Pancreas (tissue), 10 donors: ENCODE measurements at regions not wholly inside any gene's neighbourhood (a gene's known extent, or its start where the extent isn't known, plus 50 kb on each side); places are given as distances from the start of the nearest gene placed in this dataset.

Experiments used
- ATAC-seq, 4 donors: fragments of 200-7000 bp; cut with Tn5 transposase; one replicate each; pipeline versions ENCODE4 v1.8.0 to v1.9.1; 2020; ENCODE audit warnings: mild to moderate bottlenecking in 4 of 4, moderate library complexity in 4 of 4
- DNase-seq, 6 donors: peaks; one replicate each; pipeline ENCODE4 v3.0.0-alpha.2; 2020
- FAIRE-seq: peaks from 2 replicates; lab custom pipeline; 2012; peaks lifted over from hg19 to GRCh38; lab: Jason Lieb, UNC
- H3K27ac ChIP-seq, 4 donors: fragments of 200-600 bp; sonication (generic); 1 replicate in 3 of 4; 2 replicates in 1 of 4; pipeline versions ENCODE4 v1.5.0 to v1.8.0; 2020
- H3K27me3 ChIP-seq, 4 donors: fragments of 200-600 bp; one replicate each; pipeline ENCODE4 v1.8.0; 2021
- H3K36me3 ChIP-seq, 3 donors: fragments of 200-600 bp; sonication (generic) in 1 of 3; one replicate each; pipeline versions ENCODE4 v1.5.0 to v1.8.0; 2020 to 2021
- H3K4me1 ChIP-seq, 3 donors: fragments of 200-600 bp; one replicate each; pipeline ENCODE4 v1.8.0; 2021
- H3K4me3 ChIP-seq, 4 donors: fragments of 200-600 bp; sonication (generic) in 2 of 4; one replicate each; pipeline versions ENCODE4 v1.5.0 to v1.8.0; 2020 to 2021
- H3K9me3 ChIP-seq, 4 donors: fragments of 200-600 bp; one replicate each; pipeline ENCODE4 v1.8.0; 2021
- CTCF ChIP-seq, 4 donors: fragments of 200-600 bp; sonication (generic) in 3 of 4; IDR thresholded peaks; one replicate each; pipeline versions ENCODE4 v1.5.0 to v1.8.0; 2021; ENCODE audit warnings: antibody characterized with exemption in 4 of 4
- WGBS, 2 donors: extraction: QIAGEN DNeasy Blood & Tissue Kit; methylation state at CpG; one replicate each; pipeline ENCODE4 v1.1.7; 2013; 5-methylcytosine and 5-hydroxymethylcytosine counted together
- intact Hi-C, 3 donors: fragments of 100-400 bp; cut with DNase I; formaldehyde crosslinking; loops; one replicate each; pipeline versions ENCODE4 v1.11.1 to v1.14.2; 2022
- donor health status: healthy with polysubstance abuse.
- donor health status: DM: no; HTN: no; CAD: no; lungs with moderate emphysema.
- donor health status: DM: no; HTN: no; CAD: no.
- donor health status: control.
- donor health status: control.
- donor health status: Bipolar disorder and iron deficiency.
- donor health status: DM: yes; HTN: yes; CAD: no.
- donor health status: DM: no; HTN: no; CAD: no.
- donor health status: DM: no; HTN: no; CAD: no.
- donor health status: DM: yes; HTN: yes; CAD: no.

- FAIRE-seq = no peak
- 75 to 85% methylated on average over 4 of the region's 4 CpGs for WGBS, 2 donors
- H3K27me3 ChIP-seq = no peaks in the 10 kb centered on the region
- intact Hi-C loops = no loop called here
- TF ChIP-seq CTCF (IDR thresholded peaks at IDR 0.05) = no peak
- H3K27ac ChIP-seq = no peak overlapping the region
- DNase-seq = no peak
- H3K9me3 ChIP-seq = no peaks in the 10 kb centered on the region
- no peak overlapping the region for H3K4me3 ChIP-seq
- H3K36me3 ChIP-seq = no peaks in the 10 kb centered on the region
- ATAC-seq = peak in 1 of 4 donors; percentile 43
- peaks cover 7 to 15% (median 9%) of the 10 kb centered on the region in 3 donors for H3K4me1 ChIP-seq
These were observed 457.1 kb downstream of the KLF12 start for GRCh38 chr13:73677048-73677601.

- Histone ChIP-seq H3K9me3 (no peaks in the 10 kb centered on the region), H3K36me3 (no peaks in the 10 kb centered on the region), H3K4me1 (peaks cover 7 to 19% (median 12%) of the 10 kb centered on the region in 3 donors), H3K4me3 (no peak overlapping the region), H3K27me3 (no peaks in the 10 kb centered on the region), H3K27ac (no peak overlapping the region)
- TF ChIP-seq CTCF (IDR thresholded peaks at IDR 0.05) = no peak
- DNase-seq (no peak), ATAC-seq (no peak), FAIRE-seq (no peak)
- intact Hi-C loops = no loop called here
- WGBS, 2 donors = 51 to 53% methylated on average over 2 of the region's 2 CpGs
These were observed 457.6 kb downstream of the KLF12 start for GRCh38 chr13:73676550-73677047.

- Histone ChIP-seq H3K27ac (no peak overlapping the region), H3K9me3 (no peaks in the 10 kb centered on the region), H3K36me3 (no peaks in the 10 kb centered on the region), H3K27me3 (no peaks in the 10 kb centered on the region), H3K4me3 (no peak overlapping the region), H3K4me1 (peaks cover 7 to 19% (median 12%) of the 10 kb centered on the region in 3 donors)
- ATAC-seq (no peak), DNase-seq (no peak), FAIRE-seq (no peak)
- no peak for TF ChIP-seq CTCF (IDR thresholded peaks at IDR 0.05)
- 97 to 98% methylated on average over 4 of the region's 4 CpGs for WGBS, 2 donors
- intact Hi-C loops = no loop called here
These were observed 458.4 kb downstream of the KLF12 start for GRCh38 chr13:73675821-73676220.

GRCh38 chr13:73674570-73674969 lies 459.6 kb downstream of the KLF12 start:
- TF ChIP-seq CTCF (IDR thresholded peaks at IDR 0.05) = no peak
- Histone ChIP-seq H3K27ac (no peak overlapping the region), H3K4me1 (peaks cover 7 to 19% (median 12%) of the 10 kb centered on the region in 3 donors), H3K36me3 (no peaks in the 10 kb centered on the region), H3K27me3 (no peaks in the 10 kb centered on the region), H3K9me3 (no peaks in the 10 kb centered on the region), H3K4me3 (no peak overlapping the region)
- DNase-seq (no peak), FAIRE-seq (no peak), ATAC-seq (no peak)
- intact Hi-C loops = no loop called here
- 70 to 72% methylated on average over 2 of the region's 2 CpGs for WGBS, 2 donors

GRCh38 chr13:73673931-73674330 lies 460.3 kb downstream of the KLF12 start:
- TF ChIP-seq CTCF (IDR thresholded peaks at IDR 0.05) = no peak
- H3K36me3 ChIP-seq = no peaks in the 10 kb centered on the region
- intact Hi-C loops = no loop called here
- H3K27ac ChIP-seq = no peak overlapping the region
- H3K9me3 ChIP-seq = no peaks in the 10 kb centered on the region
- H3K4me1 ChIP-seq = peaks cover 7 to 19% (median 12%) of the 10 kb centered on the region in 3 donors
- WGBS, 2 donors = 74 to 81% methylated on average over 11 of the region's 11 CpGs
- ATAC-seq = no peak
- no peak for DNase-seq
- FAIRE-seq = no peak
- no peak overlapping the region for H3K4me3 ChIP-seq
- H3K27me3 ChIP-seq = no peaks in the 10 kb centered on the region
